ENCODE measurements at regions not wholly inside any gene's neighbourhood (a gene's known extent, or its start where the extent isn't known, plus 50 kb on each side); places are given as distances from the start of the nearest gene placed in this dataset.

DNA sequence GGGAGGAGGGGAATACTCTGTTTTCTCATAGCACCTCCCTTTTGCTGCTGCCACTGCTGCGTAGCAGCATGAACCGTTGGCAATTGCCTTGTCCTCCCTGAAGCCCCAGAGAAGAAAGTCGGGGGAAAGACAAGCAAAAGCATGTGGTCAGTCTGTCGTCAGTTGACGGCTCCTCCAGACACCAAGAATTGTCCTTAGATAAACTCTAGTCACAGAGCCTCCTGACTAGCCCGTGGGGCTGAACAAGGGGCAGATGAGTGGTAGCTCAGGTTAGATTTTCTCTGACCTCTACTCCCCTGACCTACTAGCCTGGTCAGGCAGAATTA is 126.4 kb upstream of the HSD17B12 start:
- H3K4me2 ChIP-seq (ENCODE audit: low read length), result no peak overlapping the region
- H3K79me2 ChIP-seq (ENCODE audit: insufficient read depth, low read length), result no peaks in the 10 kb centered on the region
- H3K4me1 ChIP-seq (ENCODE audit: insufficient read depth, low read length, severe bottlenecking), result peaks cover 3% of the 10 kb centered on the region
- H3K27ac ChIP-seq (ENCODE audit: low read depth, low read length, poor library complexity, severe bottlenecking), result no peak overlapping the region
- no peaks in the 10 kb centered on the region for H3K9me3 ChIP-seq (ENCODE audit: low read length)
- H2AFZ ChIP-seq (ENCODE audit: low read length), result no peak overlapping the region
- H3K36me3 ChIP-seq (ENCODE audit: insufficient read depth, low read length), result no peaks in the 10 kb centered on the region
- no peaks in the 10 kb centered on the region for H3F3A ChIP-seq (ENCODE audit: insufficient read depth, low read length)
- H3K9me2 ChIP-seq (ENCODE audit: low read depth, low read length), result no peaks in the 10 kb centered on the region
- no peak overlapping the region for H3K4me3 ChIP-seq (ENCODE audit: low read depth, low read length, poor library complexity, severe bottlenecking)
- H4K20me1 ChIP-seq (ENCODE audit: insufficient read depth, low read length), result no peaks in the 10 kb centered on the region
- H3K9ac ChIP-seq (ENCODE audit: low read length), result no peak overlapping the region
- no peak for TF ChIP-seq EZH2 (IDR thresholded peaks at IDR 0.05; ENCODE audit: borderline replicate concordance, low read length)
- TF ChIP-seq, protein P1, sequence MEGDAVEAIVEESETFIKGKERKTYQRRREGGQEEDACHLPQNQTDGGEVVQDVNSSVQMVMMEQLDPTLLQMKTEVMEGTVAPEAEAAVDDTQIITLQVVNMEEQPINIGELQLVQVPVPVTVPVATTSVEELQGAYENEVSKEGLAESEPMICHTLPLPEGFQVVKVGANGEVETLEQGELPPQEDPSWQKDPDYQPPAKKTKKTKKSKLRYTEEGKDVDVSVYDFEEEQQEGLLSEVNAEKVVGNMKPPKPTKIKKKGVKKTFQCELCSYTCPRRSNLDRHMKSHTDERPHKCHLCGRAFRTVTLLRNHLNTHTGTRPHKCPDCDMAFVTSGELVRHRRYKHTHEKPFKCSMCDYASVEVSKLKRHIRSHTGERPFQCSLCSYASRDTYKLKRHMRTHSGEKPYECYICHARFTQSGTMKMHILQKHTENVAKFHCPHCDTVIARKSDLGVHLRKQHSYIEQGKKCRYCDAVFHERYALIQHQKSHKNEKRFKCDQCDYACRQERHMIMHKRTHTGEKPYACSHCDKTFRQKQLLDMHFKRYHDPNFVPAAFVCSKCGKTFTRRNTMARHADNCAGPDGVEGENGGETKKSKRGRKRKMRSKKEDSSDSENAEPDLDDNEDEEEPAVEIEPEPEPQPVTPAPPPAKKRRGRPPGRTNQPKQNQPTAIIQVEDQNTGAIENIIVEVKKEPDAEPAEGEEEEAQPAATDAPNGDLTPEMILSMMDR (IDR thresholded peaks at IDR 0.05; ENCODE audit: low read length), result no peak
- 0 out of 2 replicates have a peak, but pooled peaks cover 5% of the 10 kb centered on the region for H3K27me3 ChIP-seq (ENCODE audit: insufficient read depth, low read length)

DNA sequence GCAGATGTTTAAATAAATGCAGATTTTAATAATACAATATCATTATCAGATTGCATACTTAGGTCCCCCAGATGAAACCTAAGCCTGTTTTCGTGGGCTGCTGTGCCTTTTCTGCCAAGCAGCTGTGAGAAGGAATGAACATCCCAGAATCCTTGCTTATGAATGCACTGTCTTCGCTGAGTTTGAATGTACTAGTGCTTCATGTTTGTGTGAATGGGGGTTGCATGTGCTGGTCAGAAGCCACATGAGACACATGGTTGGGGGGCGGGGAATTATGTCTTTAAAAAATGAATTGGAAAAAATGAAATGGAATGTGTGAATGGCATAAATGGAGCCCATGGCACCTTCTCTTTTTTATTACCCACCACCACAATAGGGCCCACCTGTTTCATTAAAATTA is 125.4 kb upstream of the HSD17B12 start:
- Histone ChIP-seq H3K4me2 (ENCODE audit: low read length) (no peak overlapping the region), H3K36me3 (ENCODE audit: insufficient read depth, low read length) (no peaks in the 10 kb centered on the region), H3K9me2 (ENCODE audit: low read depth, low read length) (no peaks in the 10 kb centered on the region), H3K4me3 (ENCODE audit: low read depth, low read length, poor library complexity, severe bottlenecking) (no peak overlapping the region), H3K27ac (ENCODE audit: low read depth, low read length, poor library complexity, severe bottlenecking) (no peak overlapping the region), H3K4me1 (ENCODE audit: insufficient read depth, low read length, severe bottlenecking) (peaks cover 3% of the 10 kb centered on the region), H3F3A (ENCODE audit: insufficient read depth, low read length) (no peaks in the 10 kb centered on the region), H3K9me3 (ENCODE audit: low read length) (no peaks in the 10 kb centered on the region), H3K9ac (ENCODE audit: low read length) (no peak overlapping the region), H4K20me1 (ENCODE audit: insufficient read depth, low read length) (no peaks in the 10 kb centered on the region), H3K27me3 (ENCODE audit: insufficient read depth, low read length) (0 out of 2 replicates have a peak, but pooled peaks cover 9% of the 10 kb centered on the region), H2AFZ (ENCODE audit: low read length) (no peak overlapping the region), H3K79me2 (ENCODE audit: insufficient read depth, low read length) (no peaks in the 10 kb centered on the region)
- TF ChIP-seq, protein P1 (IDR thresholded peaks at IDR 0.05; ENCODE audit: low read length), result no peak
- TF ChIP-seq EZH2 (IDR thresholded peaks at IDR 0.05; ENCODE audit: borderline replicate concordance, low read length), result no peak

DNA sequence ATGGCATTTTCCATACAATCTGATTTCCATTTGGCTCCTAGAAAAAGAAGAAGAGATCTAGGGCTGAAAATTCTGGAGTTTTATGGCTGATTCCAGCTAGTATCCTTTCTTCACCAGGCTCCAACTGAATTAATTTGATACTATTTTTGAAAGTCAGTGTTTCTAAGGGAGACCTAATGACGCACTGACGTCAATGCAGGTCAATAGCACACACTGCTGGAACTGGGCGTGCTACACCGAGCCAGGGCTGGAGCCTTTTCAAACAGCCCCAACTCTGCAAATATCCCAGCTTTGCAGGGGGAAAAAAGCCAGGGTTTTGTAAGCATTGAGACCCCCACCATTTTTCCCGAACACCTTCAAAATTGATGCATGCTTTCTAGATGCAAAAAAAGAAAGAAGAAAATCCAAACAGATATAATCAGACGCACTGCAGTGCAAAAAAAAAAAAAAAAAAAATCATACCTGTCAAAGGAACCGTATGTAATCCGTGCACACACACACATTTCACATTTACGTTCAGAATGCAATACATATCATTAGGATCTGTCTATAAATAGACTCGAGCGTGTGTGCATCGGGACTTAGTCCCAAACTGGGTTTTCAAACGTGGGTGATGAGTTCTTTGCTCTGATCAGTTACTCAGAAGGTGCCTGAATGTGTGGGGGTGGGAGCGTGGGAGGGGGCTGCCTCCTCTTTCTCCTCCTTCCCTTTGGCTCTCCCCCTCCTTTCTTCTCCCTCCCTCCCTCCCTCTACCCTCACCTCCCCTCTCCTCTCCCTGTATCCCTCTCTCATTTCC is 124.5 kb upstream of the HSD17B12 start:
- Histone ChIP-seq H2AFZ (ENCODE audit: low read length) (no peak overlapping the region), H3F3A (ENCODE audit: insufficient read depth, low read length) (no peaks in the 10 kb centered on the region), H4K20me1 (ENCODE audit: insufficient read depth, low read length) (no peaks in the 10 kb centered on the region), H3K79me2 (ENCODE audit: insufficient read depth, low read length) (no peaks in the 10 kb centered on the region), H3K27me3 (ENCODE audit: insufficient read depth, low read length) (0 out of 2 replicates have a peak, but pooled peaks cover 9% of the 10 kb centered on the region), H3K9me2 (ENCODE audit: low read depth, low read length) (no peaks in the 10 kb centered on the region), H3K27ac (ENCODE audit: low read depth, low read length, poor library complexity, severe bottlenecking) (no peak overlapping the region), H3K36me3 (ENCODE audit: insufficient read depth, low read length) (no peaks in the 10 kb centered on the region), H3K4me3 (ENCODE audit: low read depth, low read length, poor library complexity, severe bottlenecking) (no peak overlapping the region), H3K9me3 (ENCODE audit: low read length) (no peaks in the 10 kb centered on the region), H3K9ac (ENCODE audit: low read length) (no peak overlapping the region), H3K4me1 (ENCODE audit: insufficient read depth, low read length, severe bottlenecking) (peaks cover 3% of the 10 kb centered on the region), H3K4me2 (ENCODE audit: low read length) (no peak overlapping the region)
- TF ChIP-seq, protein P1 (IDR thresholded peaks at IDR 0.05; ENCODE audit: low read length), result no peak
- no peak for TF ChIP-seq EZH2 (IDR thresholded peaks at IDR 0.05; ENCODE audit: borderline replicate concordance, low read length)
